Parathyroid adenoma (tissue), 2 donors: ENCODE measurements at regions not wholly inside any gene's neighbourhood (a gene's known extent, or its start where the extent isn't known, plus 50 kb on each side); places are given as distances from the start of the nearest gene placed in this dataset.

Experiments
- H2AFZ ChIP-seq: fragments of 300-600 bp; sonication (generic); one replicate; pipeline ENCODE4 v1.7.0; 2017; ENCODE audit warnings: antibody characterized with exemption, mild to moderate bottlenecking
- H3K27ac ChIP-seq: fragments of 300-600 bp; sonication (generic); one replicate; pipeline ENCODE4 v1.7.0; 2017
- H3K27me3 ChIP-seq: fragments of 300-600 bp; sonication (generic); one replicate; pipeline ENCODE4 v1.7.0; 2017; ENCODE audit warnings: low read length; ENCODE audit not compliant: control insufficient read depth, insufficient read depth
- H3K36me3 ChIP-seq: fragments of 300-600 bp; sonication (generic); one replicate; pipeline ENCODE4 v1.7.0; 2017; ENCODE audit warnings: low read length; ENCODE audit not compliant: control insufficient read depth, insufficient read depth
- H3K4me1 ChIP-seq: fragments of 300-600 bp; sonication (generic); one replicate; pipeline ENCODE4 v1.7.0; 2017; ENCODE audit warnings: control low read depth
- H3K4me2 ChIP-seq: fragments of 300-600 bp; sonication (generic); one replicate; pipeline ENCODE4 v1.7.0; 2017; ENCODE audit warnings: low read length
- H3K4me3 ChIP-seq: fragments of 300-600 bp; sonication (generic); one replicate; pipeline ENCODE4 v1.7.0; 2017; ENCODE audit warnings: low read depth, low read length
- H3K79me2 ChIP-seq: fragments of 300-600 bp; sonication (generic); one replicate; pipeline ENCODE4 v1.7.0; 2017; ENCODE audit warnings: control low read depth
- H3K9ac ChIP-seq: fragments of 300-600 bp; sonication (generic); one replicate; pipeline ENCODE4 v1.7.0; 2017; ENCODE audit warnings: mild to moderate bottlenecking
- H3K9me3 ChIP-seq: fragments of 300-600 bp; sonication (generic); one replicate; pipeline ENCODE4 v1.7.0; 2017; ENCODE audit warnings: low read length; ENCODE audit not compliant: control insufficient read depth
- TF ChIP-seq, protein P1 (sequence below): fragments of 300-600 bp; sonication (generic); IDR thresholded peaks from one replicate; pipeline ENCODE4 v1.7.0; 2017; ENCODE audit warnings: antibody characterized with exemption, mild to moderate bottlenecking
- donor health status: primary hyperparathyroidism.

DNA sequence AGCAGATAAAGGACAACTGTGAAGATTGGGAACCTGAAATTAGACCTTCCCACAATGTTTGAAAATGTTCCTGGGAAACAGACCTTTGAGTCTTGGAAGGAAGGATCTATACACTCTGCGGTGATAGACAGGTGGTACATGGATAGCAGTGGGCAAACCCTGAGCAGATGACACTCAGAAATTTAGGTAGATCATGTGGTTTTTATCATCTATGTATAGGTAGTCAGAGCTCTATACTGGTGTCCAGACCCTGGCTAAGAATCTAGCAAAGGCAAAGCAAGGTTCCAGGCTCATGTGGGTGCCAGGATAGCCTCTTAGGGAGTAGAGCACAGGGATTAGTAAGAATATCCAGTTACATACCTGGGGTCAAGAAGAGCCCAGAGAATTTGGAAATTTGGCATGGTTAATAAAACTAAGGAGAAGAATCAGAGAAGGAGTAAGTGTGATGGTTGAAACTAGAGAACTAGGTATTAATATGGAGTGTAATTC, 331.2 kb upstream of the FBXO33 start:
- Histone ChIP-seq H2AFZ (no peak overlapping the region), H3K9ac (no peak overlapping the region), H3K36me3 (no peaks in the 10 kb centered on the region), H3K79me2 (no peaks in the 10 kb centered on the region), H3K27me3 (no peaks in the 10 kb centered on the region), H3K27ac (no peak overlapping the region), H3K4me2 (no peak overlapping the region), H3K4me1 (no peaks in the 10 kb centered on the region), H3K4me3 (no peak overlapping the region), H3K9me3 (no peaks in the 10 kb centered on the region)
- TF ChIP-seq, protein P1, sequence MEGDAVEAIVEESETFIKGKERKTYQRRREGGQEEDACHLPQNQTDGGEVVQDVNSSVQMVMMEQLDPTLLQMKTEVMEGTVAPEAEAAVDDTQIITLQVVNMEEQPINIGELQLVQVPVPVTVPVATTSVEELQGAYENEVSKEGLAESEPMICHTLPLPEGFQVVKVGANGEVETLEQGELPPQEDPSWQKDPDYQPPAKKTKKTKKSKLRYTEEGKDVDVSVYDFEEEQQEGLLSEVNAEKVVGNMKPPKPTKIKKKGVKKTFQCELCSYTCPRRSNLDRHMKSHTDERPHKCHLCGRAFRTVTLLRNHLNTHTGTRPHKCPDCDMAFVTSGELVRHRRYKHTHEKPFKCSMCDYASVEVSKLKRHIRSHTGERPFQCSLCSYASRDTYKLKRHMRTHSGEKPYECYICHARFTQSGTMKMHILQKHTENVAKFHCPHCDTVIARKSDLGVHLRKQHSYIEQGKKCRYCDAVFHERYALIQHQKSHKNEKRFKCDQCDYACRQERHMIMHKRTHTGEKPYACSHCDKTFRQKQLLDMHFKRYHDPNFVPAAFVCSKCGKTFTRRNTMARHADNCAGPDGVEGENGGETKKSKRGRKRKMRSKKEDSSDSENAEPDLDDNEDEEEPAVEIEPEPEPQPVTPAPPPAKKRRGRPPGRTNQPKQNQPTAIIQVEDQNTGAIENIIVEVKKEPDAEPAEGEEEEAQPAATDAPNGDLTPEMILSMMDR: no peak

GRCh38 chr14:39762576-39763401, 330.6 kb upstream of the FBXO33 start:
- no peak overlapping the region for H3K4me3 ChIP-seq
- H3K27ac ChIP-seq: no peak overlapping the region
- H3K79me2 ChIP-seq: no peaks in the 10 kb centered on the region
- no peaks in the 10 kb centered on the region for H3K4me1 ChIP-seq
- H2AFZ ChIP-seq: no peak overlapping the region
- no peak overlapping the region for H3K9ac ChIP-seq
- H3K9me3 ChIP-seq: no peaks in the 10 kb centered on the region
- H3K4me2 ChIP-seq: no peak overlapping the region
- TF ChIP-seq, protein P1: no peak
- H3K36me3 ChIP-seq: no peaks in the 10 kb centered on the region
- no peaks in the 10 kb centered on the region for H3K27me3 ChIP-seq

- Histone ChIP-seq H3K79me2 (no peaks in the 10 kb centered on the region), H3K9ac (no peak overlapping the region), H3K27ac (no peak overlapping the region), H3K36me3 (no peaks in the 10 kb centered on the region), H3K4me3 (no peak overlapping the region), H3K4me1 (no peaks in the 10 kb centered on the region), H3K9me3 (no peaks in the 10 kb centered on the region), H3K27me3 (no peaks in the 10 kb centered on the region), H3K4me2 (no peak overlapping the region), H2AFZ (no peak overlapping the region)
- TF ChIP-seq, protein P1: no peak
Observed at GRCh38 chr14:39755269-39755878, 323.1 kb upstream of the FBXO33 start.

GRCh38 chr14:39740454-39740853, 308.2 kb upstream of the FBXO33 start:
- Histone ChIP-seq H3K36me3 (no peaks in the 10 kb centered on the region), H3K4me2 (no peak overlapping the region), H3K4me1 (no peaks in the 10 kb centered on the region), H3K4me3 (no peak overlapping the region), H2AFZ (no peak overlapping the region), H3K27ac (no peak overlapping the region), H3K27me3 (no peaks in the 10 kb centered on the region), H3K9ac (no peak overlapping the region), H3K79me2 (no peaks in the 10 kb centered on the region), H3K9me3 (no peaks in the 10 kb centered on the region)
- TF ChIP-seq, protein P1: no peak
